Astrocyte (in vitro differentiated cells and primary cell): ENCODE measurements at regions not wholly inside any gene's neighbourhood (a gene's known extent, or its start where the extent isn't known, plus 50 kb on each side); places are given as distances from the start of the nearest gene placed in this dataset.

Experiments used
- EZH2 ChIP-seq: IDR thresholded peaks from 2 replicates; pipeline ENCODE4 v1.6.1; 2012; ENCODE audit warnings: mild to moderate bottlenecking, low read length, inconsistent platforms; ENCODE audit not compliant: insufficient read depth
- TF ChIP-seq, protein P1 (sequence below): IDR thresholded peaks from 2 replicates; pipeline ENCODE4 v1.5.1; 2011; ENCODE audit warnings: low read depth, mild to moderate bottlenecking, inconsistent platforms, low read length, moderate library complexity; ENCODE audit not compliant: insufficient read depth

DNA sequence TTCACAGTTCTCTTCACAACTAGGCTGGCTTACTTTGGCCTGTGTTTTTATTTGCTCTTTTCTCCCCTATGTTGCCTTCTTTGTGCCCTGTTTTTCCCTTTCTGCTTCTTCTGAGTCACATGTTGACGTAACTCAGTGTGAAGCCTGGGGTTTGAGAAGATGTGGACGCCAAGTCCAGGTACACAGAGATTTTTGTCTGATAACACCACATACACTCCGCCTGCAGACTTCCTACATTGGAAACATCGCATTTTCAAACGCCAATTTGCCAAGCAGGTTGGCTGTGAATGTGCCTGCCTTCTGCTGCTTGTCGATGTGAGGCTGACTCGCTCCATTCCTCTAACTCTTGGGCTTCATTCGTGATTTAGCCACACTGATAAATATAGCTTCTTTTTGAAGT, 62.6 kb upstream of the FN1 start:
- TF ChIP-seq, protein P1, sequence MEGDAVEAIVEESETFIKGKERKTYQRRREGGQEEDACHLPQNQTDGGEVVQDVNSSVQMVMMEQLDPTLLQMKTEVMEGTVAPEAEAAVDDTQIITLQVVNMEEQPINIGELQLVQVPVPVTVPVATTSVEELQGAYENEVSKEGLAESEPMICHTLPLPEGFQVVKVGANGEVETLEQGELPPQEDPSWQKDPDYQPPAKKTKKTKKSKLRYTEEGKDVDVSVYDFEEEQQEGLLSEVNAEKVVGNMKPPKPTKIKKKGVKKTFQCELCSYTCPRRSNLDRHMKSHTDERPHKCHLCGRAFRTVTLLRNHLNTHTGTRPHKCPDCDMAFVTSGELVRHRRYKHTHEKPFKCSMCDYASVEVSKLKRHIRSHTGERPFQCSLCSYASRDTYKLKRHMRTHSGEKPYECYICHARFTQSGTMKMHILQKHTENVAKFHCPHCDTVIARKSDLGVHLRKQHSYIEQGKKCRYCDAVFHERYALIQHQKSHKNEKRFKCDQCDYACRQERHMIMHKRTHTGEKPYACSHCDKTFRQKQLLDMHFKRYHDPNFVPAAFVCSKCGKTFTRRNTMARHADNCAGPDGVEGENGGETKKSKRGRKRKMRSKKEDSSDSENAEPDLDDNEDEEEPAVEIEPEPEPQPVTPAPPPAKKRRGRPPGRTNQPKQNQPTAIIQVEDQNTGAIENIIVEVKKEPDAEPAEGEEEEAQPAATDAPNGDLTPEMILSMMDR, result no peak
- TF ChIP-seq EZH2, result no peak
